Skeletal muscle cell (primary cell): ENCODE measurements at regions not wholly inside any gene's neighbourhood (a gene's known extent, or its start where the extent isn't known, plus 50 kb on each side); places are given as distances from the start of the nearest gene placed in this dataset.

ENCODE experiments used
- DNase-seq: peaks from one replicate; pipeline ENCODE4 v3.0.0-alpha.2; 2010; ENCODE audit warnings: low read depth
- H3K4me3 ChIP-seq: 2 replicates; pipeline ENCODE4 v1.5.1; 2011; ENCODE audit warnings: low read depth, mild to moderate bottlenecking, control low read depth, low read length, moderate library complexity

DNA sequence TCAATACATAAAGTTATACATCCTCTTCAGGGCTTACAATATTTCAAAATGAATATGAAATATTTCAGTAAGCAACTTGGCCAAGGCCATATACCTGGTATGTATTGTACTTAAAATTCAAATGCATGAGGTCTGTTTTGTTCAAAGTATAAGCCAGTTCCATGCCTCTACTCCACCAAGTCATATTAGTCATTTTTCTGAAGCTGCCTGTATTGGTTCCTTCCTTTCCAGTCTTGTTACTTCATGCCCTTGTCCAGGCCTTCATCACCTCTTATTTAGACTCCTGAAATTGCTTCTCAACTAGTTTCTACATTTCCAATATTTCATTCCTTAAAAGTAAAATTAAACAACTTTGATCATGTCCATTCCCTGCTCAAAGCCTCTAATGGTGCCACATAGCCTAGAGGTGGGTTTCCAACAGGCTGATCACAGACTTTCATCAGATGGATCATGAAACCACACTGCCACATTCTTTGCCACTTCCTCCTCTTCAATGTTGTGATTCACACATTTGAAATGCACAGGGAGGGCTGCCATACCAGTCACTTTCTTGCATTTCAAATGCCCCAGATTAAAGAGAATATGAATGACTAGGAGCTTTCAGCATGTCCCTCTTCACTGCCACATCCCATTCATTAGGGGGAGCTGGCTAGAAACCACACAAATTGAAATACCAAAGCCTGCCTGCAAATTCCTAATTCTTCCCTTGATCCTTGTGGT, 424.1 kb upstream of the DACH1 start:
- DNase-seq = peak; percentile 51
- no peak overlapping the region for H3K4me3 ChIP-seq

- no peak overlapping the region for H3K4me3 ChIP-seq
- DNase-seq = no peak
These were observed 419.4 kb upstream of the DACH1 start for GRCh38 chr13:72286421-72286820.

DNA sequence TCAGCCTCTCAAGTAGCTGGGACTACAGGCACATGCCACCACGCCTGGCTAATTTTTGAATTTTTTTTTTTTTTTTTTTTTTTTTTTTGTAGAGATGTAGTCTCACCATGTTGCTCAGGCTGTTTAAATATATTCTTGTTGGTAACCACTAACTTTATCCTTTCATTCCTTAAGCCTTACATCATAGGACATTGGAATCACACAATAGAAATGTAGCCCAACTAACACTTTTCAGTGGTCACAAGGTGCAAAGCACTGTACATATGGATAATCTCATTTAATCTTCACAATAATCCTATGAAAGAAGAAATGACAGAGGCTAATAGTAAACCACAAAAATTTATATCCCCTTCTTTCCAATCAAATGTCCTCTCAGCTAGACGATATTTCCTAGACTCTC, 417.8 kb upstream of the DACH1 start:
- H3K4me3 ChIP-seq = no peak overlapping the region
- no peak for DNase-seq

- no peak for DNase-seq
- no peak overlapping the region for H3K4me3 ChIP-seq
These were observed 394.7 kb upstream of the DACH1 start for GRCh38 chr13:72261732-72262131.

DNA sequence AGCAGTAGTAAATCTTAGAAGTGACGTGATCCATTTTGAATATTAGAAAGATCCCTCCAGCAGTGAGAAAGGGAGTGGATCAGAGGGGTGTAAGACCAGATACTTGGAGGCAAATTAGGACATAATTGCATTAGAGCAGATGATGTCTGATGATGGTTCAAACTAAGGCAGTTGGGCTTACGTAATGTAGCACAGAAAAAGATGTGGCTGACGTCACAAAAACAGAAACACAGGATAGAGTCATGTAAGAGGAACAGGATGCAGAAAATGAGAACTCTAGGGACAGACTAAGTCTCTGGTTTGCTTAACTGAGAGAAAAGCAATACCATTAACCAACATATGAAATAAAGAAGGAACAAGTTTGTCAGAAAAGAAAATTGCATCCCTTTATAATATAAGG, 392.5 kb upstream of the DACH1 start:
- no peak overlapping the region for H3K4me3 ChIP-seq
- no peak for DNase-seq

DNA sequence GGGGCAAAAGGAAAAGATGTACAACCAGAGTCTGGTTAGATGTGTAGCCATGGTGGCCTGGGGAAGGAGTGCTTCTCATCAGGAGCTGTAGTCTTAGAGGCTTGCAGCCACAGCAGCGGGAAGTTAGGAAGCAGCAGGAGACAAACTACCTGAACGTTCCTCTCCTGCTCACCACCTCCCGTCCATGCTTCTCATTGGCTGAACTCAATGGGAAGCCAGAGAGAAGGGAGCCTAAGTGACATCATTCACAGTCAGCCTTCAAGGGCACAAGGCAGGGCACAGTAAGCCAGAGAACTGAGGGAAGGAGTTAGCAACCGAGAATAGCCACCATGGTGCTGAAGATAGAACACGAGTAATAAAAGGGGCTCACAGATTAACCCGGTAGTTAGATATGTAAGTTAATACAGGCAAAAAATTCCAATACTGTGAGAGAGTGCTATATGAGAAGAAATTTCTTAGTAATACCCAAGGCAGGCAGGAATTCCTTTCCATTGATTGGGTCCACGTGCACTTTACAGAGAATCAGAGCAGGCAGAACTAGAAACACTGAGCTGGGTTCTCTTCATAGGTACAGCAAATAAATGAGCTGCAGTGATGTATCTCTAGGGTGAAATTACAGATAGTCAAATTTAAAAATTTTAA, 391.5 kb upstream of the DACH1 start:
- no peak overlapping the region for H3K4me3 ChIP-seq
- DNase-seq = no peak

GRCh38 chr13:72255908-72256307, 388.9 kb upstream of the DACH1 start:
- H3K4me3 ChIP-seq = no peak overlapping the region
- DNase-seq = peak; percentile 11

DNA sequence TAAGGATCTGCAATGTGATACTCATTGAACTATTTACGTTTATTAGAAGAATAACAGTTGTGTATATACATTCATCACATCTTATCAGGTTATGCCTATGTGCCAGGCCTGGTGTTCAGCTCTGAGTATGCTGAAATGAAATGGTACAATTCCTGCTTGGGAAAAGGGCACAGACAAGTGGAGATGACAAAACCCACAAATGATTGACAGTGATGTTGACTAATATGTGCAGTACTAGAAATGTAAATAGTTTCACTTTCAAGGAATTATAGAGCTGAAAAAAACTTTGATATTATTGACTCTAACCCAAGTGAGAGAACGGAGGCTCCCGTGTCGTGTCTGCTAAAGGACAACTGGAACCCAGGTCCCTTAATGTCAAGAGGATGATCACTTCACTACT, 386.8 kb upstream of the DACH1 start:
- H3K4me3 ChIP-seq = no peak overlapping the region
- no peak for DNase-seq

DNA sequence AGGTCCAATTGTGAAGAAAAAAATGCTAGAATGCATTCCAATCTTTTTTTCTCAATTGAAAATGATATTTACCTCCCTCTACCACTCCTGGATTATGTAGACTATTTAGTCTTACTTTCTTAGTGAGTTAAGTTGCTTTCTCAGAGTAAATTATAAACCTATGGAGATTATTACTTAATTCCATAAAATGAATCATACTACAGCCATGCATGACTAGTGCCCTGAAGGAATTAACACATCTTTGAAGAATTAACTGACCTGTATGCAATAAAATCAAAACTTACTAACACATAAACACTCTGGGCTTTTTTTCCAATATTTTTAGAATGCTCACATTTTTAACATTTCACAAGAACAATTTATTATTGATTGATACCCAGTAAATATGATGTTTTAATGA, 379.4 kb upstream of the DACH1 start:
- H3K4me3 ChIP-seq = no peak overlapping the region
- no peak for DNase-seq

DNA sequence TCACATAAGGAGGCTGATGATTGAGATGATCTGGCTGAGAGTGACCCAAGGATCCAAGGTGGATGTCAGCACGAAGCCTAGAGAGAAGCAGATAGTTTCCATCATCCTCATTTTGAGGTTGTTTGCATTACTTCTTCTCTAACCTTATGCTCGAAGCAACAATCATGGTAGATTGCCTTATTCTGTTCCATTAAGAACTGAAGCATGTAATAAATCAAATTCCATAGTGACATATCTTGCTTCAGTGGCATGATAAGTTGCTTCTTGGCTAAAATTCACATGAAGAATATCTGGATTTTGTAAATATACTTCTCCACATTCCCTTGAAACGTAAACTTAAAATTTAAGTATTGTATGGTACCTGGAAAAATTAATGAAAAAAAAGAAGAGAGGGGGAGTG, 377.8 kb upstream of the DACH1 start:
- no peak for DNase-seq
- H3K4me3 ChIP-seq = no peak overlapping the region

DNA sequence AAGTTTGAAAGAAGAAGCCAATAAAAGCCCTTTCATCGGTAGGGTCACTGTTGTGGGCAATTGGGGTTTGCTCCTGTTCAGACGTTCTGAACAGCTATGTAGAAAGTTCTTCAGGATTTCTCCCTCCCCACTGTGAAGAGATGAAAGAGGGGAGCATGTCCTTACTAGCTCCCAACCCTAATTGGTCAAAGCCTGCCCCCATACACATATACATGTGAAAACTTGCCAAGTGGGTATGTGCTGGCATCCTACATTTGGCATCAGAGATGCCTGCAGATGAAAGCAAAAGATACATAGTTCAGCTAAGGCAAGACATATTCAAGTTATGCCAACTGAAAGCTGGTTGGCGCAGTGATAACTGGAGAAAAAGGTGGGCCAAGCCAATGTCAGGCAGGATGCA, 363.1 kb upstream of the DACH1 start:
- no peak for DNase-seq
- H3K4me3 ChIP-seq = no peak overlapping the region

- H3K4me3 ChIP-seq = no peak overlapping the region
- DNase-seq = no peak
These were observed 362.1 kb upstream of the DACH1 start for GRCh38 chr13:72229067-72229466.

DNA sequence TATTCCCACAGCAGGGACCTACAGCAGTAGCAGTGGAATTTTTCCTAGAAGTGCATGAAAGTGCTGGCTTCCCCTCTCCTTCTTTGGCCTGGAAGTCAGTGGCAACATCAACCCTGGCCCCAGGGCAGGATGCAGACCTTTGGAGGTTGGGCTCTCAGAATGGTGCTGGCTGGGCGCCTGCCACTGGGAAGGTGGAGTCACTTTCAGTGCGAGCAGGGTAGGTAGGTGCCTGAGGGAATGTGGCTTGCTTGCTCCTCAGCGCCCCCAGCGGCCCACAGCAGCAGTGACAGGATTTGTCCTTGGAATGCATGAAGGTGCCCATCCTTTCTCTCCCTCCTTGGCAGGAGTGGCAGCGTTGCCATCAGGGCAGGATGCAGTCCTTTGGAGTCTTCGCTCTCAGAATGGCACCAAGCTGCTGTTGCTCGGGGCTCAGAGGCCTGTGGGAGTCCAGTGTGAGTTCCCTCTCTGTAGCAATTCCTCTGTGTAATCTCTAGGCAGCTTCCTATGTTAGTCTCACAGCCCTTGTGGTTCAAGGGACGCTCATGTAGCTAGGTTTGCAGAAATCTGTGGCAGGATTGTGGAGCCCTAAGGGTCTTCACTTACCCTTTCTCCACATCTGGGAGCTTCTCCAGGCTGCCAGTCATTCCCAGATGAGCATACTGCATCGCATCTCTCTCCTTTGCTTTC, 354.4 kb upstream of the DACH1 start:
- H3K4me3 ChIP-seq = no peak overlapping the region
- DNase-seq = no peak

DNA sequence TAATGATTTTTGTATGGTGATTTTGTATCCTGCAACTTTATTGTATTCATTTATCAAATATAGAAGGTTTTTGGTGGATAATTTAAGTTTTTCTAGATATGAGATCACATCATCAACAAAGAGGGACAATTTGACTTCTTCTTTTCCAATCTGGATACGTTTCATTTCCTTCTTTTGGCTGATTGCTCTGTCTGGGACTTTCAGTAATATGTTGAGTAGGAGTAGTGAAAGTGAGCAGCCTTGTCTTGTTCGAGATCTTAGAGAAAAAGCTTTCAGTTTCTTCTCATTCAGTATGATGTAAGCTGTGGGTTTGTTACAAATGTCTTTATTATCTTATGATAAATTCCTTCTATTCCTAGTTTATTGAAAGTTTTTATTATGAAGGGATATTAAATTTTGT, 352.0 kb upstream of the DACH1 start:
- no peak overlapping the region for H3K4me3 ChIP-seq
- no peak for DNase-seq

DNA sequence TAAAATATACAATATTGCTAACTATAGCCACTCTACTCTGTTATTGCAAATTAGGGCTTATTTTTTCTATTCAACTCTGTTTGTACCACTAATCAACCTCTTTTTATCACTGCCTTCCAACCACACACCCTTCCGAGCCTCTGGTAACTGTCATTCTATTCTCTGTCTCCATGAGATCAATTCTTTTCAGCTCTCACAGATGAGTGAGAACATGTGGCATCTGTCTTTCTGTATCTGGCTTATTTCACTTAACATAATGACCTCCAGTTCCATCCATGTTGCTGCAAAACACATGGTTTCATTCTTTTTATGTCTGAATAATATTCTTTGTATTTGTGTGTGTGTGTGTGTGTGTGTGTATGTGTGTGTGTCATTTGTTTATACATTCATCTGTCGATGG, 350.1 kb upstream of the DACH1 start:
- H3K4me3 ChIP-seq = no peak overlapping the region
- DNase-seq = no peak

GRCh38 chr13:72208112-72208645, 341.2 kb upstream of the DACH1 start:
- H3K4me3 ChIP-seq = no peak overlapping the region
- no peak for DNase-seq

DNA sequence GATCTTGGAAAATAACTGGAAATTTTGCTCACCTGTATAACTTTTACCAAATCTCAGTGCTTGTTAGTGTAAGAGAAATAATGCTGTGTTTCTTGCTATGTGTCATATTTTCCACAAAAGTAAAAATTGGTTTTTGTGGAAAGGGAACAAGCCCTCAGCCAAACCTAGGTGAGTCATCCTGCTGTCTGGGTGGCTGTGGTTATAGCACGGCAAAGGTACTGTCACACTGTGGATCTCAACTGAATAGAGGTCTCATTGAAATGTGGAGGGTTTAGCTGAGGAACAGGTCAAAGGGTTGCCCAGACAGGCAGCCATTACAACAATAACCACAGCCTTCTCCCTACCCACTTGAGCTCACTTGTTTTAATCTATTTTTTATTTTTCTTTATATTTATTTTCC, 338.8 kb upstream of the DACH1 start:
- no peak overlapping the region for H3K4me3 ChIP-seq
- no peak for DNase-seq

GRCh38 chr13:72204291-72204690, 337.3 kb upstream of the DACH1 start:
- peak; percentile 17 for DNase-seq
- no peak overlapping the region for H3K4me3 ChIP-seq

DNA sequence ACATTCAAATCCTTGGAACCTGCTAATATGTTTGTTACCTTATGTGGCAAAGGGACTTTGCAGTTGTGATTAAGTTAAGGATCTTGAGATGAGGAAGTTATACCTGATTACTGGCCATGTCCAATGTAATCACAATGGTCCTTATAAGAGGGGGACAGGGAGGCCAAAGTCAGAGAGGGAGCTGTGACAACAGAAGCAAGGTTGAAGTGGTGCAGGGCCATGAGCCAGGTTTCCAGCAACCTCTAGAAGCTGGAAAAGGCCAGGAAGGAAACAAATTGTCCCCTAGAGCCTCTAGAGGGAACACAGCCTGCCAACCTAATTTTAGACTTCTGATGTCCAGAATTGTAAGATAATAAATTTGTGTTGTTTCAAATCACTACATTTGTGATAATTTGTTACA, 334.7 kb upstream of the DACH1 start:
- H3K4me3 ChIP-seq = no peak overlapping the region
- DNase-seq = no peak

DNA sequence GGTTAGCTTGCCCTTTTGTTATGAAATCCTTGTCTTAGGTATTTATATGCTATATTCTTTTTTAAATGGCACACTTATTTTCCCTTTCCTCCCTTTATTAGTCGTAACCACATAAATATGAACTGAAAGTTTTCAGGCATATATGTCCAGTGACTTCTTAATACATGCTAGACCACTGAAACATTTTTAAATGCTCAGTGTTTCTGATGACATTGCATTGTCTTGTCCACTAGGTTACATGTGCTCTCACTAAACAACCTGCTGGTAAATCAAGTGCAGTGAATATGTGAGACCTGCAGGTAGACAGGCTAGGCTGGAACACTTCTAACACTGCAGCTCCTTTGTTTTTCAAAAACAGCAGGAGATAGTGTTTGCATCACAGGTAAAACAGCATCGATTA, 332.6 kb upstream of the DACH1 start:
- no peak for DNase-seq
- no peak overlapping the region for H3K4me3 ChIP-seq
